HG02852 (cell line): ENCODE measurements at regions not wholly inside any gene's neighbourhood (a gene's known extent, or its start where the extent isn't known, plus 50 kb on each side); places are given as distances from the start of the nearest gene placed in this dataset.
A peak's percentile ranks its signal among the peaks of the same experiment; 100 is the strongest.

Source experiments
- ATAC-seq: cut with Tn5 transposase; IDR thresholded peaks from one replicate; pipeline ENCODE4 v1.9.1; 2021; ENCODE audit warnings: mild to moderate bottlenecking, moderate library complexity; ENCODE audit not compliant: unreplicated experiment

DNA sequence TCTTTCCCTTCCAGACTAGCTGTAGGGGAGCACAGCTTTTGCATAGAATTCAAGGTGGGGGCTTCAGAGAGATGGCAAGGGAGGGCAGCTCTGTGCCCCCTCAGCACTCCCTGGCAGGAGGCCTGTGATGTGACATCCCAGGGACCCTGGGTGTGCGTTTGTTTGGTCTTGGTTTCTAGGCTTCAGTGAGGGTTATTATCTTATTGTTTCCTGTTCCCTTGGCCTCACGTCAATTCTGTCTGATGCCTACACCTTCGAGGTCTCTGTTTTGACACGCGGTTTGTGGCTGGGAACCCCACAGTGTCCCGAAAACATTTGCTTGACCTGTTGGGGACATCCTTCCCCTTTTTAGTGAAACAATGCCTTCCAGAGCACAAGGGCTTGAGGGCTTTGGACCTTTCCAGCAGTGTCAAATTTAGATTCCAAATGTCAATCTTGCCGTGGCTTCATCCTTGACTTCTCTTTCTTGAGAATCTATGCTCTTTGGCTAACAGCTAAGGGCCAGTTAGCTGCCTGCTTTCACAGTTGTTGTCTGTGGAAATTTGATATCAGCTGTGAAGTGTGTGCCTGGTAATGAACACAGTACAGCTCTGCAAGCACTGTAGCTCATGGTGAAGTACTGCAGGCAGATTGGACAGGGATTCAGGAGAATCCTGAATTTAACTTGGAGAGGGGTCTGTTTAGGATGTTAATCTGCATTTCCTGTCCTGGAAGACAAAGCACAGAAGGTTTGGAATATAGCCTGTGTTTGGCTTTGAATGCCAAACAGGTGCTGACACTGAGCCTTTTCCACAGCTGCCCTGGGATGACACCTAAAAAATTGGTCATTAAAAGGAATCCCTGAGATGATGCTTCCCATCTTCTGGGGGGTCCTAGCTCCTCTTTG lies 108.2 kb upstream of the CXCR4 start:
- peak; percentile 72 for ATAC-seq

DNA sequence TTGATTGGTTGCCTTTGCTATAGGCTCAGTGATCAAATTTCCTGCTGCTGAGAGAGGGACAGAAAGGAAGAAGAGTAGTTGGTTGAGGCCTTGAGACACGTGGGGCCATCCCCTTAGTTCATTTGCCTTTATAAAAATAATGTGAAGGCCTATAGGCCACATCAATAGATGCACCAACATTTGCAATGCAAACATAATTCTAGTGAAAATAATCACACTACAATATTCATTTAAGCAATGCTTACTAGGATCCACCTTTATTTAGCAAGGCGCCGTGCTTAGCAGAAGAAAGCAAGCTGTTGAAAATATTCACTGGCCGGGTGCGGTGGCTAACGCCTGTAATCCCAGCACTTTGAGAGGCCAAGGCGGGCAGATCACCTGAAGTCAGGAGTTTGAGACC lies 105.3 kb upstream of the CXCR4 start:
- no peak for ATAC-seq

DNA sequence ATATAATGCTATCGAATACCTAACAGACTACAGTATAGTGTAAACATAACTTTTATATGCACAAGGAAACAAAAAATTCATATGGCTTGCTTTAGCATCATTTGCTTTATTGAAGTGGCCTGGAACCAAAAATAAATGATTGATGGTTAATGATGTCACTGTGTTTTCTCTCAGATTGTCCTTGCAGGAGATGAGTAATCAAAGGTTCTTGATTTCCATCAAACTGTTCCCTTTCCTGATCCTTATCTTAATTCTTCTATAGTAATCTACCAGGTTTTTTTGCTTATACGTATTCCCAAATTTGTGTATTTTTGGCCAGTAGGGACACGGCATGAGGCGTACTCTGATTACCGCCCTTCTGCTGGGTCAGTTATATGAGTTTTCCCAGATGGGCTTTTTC lies 104.9 kb upstream of the CXCR4 start:
- ATAC-seq = no peak

DNA sequence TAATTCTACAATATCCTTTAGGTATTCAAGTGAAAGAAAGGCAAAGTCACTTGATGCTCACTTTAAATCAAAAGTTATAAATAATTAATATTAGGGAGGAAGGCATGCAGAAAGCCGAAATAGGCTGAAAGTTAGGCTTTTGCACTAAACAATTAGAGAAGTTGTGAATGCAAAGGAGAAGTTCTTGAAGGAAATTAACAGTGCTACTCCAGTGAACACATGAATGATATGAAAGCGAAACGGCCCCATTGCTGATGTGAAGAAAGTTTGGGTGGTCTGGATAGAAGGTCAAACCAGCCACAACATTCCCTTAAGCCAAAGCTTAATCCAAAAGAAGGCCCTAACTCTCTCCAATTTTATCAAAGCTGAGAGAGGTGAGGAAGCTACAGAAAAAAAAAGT lies 103.1 kb upstream of the CXCR4 start:
- no peak for ATAC-seq

DNA sequence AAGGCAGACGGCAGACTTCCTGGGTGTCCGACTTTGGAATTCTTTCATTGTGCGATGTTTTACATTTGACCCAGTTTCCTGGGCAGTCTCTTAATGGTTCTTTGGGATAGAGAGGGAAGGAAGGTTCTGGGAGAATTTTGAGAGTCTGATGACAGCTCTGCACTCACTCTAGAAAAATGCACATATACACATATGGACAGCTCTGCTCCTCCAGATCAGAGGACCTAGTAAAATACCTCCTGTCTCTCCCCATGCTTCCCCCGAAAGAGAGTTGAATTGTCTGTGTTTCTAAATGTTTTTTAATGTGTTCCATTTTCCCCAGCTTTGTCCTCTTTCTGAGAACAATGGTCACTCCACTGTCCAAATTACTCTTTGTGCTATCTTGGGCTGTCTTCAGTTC lies 102.0 kb upstream of the CXCR4 start:
- ATAC-seq = no peak

DNA sequence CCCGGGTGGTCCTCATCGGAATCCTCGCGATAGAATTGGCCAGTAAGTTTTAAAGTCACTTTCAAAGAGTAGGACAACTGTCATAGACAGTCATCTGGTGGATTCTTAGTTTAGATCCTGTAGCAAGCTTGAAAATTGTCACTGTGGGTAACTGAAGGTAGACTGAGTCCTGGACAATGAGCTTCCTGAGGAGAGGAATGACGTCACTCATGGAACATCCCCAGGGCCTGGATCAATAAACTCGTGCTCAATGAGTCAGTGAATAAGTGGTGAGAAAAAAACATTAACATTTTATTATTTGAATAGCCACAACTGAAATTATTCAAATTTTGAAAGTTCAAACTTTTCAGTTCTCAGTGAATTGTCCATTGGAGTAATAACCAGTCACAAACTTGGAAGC lies 101.4 kb upstream of the CXCR4 start:
- no peak for ATAC-seq

DNA sequence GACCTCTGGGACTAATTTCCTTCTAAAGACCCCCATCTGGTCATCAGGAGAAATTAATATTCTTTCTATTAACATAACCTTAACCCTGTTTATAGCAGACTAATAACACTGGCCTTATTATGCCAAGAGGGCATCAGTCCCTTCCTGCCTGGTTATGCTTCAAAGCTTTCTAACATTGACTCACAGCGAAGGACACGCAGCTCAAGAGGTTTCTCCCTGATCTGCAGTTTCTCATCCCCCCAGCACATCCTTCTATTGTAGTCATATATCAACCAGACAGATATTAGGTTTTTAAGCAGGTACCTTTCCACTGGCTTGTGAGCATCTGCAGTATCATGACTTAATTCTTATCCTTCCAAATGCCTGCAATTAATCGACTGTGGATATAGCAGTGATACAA lies 100.0 kb upstream of the CXCR4 start:
- ATAC-seq = peak; percentile 43

DNA sequence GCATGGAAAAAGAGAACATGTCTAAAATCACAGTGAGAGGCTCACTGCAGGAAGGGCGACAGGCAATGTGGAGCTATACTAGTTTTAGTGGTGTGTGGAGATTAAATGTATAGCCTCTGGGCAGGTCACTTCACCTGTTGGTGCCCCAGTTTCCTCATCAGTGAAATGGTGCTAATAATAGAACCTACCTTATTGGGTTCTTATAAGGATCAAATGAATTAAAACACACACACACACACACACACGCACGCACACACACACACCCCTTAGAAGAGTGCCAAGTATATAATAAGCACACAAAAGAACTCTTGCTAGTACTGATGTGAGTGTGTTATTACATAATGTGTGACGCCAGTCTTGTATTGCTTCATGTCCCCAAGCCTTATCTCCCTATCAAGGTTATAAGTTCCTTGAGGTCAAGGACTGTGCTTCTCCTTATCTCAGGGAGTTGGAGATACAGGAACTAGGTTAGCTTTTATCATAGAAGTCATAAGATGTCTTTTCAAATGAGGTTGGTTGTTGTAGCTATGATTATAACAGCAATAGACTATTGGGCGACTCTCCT lies 98.0 kb upstream of the CXCR4 start:
- ATAC-seq = no peak

DNA sequence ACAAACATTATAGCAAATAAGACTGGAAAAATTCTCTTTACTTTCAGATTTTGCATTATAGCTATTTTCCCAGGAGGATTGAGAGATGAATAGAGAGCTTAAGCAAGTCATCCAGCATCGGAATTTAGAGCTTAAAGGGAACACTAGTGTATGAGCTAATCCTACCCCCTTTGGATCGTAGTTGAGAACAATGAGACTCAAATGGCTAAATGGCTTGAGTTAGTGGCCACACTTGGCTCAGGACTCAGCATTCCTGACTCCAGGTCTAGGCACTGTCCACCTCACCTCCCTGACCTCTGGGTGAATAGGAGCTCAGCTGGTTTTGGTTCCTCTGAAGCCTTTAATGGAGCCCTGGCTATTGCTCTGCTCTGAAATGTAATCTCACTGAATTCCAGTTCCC lies 97.5 kb upstream of the CXCR4 start:
- ATAC-seq = no peak

DNA sequence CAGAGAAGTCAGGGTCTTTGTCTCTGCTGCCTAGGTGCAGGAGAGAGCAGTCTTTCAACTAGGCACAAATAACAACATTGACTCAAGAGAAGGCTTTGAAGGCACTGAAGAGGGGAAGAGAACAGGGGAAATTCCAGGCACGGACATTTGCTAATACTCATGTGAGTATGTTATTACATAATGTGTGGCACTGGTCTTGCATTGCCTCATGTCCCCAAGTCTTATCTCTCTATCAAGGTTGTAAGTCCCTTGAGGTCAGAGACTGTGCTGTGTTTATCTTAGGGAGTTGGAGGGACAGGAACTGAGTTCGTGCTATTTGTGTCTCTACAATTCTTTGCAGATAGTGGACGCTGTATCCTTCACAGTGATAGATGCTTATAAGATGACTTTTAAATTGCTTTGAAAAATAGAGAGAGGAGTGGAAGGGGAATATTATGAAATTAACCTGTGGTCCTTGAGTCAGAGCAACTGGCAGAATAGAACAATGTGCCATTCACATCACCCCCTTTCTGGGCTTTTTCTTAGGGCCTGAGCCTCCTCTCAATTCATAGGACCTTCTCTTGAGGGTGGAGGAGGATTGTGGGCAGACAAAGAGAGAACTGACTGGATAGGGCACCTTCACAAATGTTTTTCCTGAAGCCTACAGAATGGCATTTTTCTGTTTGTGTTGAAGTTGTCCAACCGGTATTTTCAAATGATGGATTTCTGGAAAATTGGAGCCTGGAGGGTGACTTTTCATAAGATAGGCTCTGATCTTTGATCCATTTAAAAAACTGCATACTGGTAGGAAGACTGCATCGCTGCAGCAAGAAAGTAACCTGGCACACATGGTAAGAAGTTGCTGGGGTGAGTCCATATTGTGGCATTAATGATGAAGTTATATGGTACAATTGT lies 96.6 kb upstream of the CXCR4 start:
- peak; percentile 41 for ATAC-seq

DNA sequence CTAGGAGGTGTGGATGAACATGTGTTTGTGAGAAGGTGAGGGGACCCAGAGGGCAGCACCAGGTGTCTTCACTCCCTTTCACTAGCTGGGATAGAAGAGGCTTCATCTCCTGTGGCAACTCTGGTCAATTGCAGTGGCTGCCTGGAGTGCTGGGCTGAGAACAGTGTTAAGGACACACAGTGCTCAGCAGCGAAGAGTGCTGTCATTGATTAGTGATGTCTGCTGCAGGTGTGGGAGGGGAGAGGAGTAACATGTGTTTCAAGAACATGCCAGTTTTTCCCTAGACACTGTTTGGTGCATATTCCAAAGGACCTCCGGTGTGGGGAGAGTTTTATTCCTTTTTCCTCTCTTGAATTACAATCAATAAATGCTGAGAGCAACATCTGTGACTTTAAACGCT lies 95.9 kb upstream of the CXCR4 start:
- no peak for ATAC-seq

DNA sequence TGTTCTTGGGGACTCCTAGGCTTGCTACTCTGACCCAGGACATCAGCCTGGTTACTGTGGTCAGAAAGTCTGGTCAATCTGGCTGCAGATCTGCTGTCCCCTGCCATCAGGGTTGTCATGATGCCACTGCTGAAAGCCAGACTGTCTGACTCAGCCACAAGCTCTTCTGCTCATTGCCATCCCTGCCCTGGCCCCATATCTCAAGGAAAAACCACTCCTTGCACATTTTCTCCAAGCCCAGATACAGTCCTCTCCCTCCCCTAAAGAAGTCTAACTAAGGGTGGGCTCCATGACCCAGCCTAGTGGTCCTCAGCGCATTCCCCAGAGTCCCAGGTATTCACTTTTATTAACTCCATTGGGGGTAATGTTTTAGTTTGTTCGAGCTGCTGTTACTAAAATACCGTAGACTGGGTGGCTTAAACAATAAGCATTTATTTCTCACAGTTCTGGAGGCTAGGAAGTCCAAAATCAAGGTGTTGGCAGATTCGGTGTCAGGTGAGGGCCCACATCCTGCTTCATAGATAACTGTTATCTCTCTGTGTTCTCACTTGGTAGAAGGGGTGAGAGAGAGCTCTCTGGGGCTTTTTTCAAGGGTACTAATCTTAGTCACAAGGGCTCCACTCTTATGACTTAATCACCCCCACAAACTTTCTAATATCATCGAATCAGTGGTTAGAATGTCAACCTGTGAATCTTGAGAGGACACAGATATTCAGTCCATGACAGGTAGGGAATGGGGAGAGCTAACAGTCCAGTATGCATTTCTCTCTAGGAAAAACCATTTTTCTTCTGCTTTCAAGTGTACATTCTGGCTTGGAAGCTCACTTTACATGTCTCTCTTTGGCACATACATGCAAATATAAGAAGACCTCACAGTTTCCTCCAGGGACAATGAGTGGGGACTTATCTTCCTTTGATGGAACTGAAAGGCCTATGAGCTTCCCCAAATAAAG lies 94.8 kb upstream of the CXCR4 start:
- peak; percentile 73 for ATAC-seq

DNA sequence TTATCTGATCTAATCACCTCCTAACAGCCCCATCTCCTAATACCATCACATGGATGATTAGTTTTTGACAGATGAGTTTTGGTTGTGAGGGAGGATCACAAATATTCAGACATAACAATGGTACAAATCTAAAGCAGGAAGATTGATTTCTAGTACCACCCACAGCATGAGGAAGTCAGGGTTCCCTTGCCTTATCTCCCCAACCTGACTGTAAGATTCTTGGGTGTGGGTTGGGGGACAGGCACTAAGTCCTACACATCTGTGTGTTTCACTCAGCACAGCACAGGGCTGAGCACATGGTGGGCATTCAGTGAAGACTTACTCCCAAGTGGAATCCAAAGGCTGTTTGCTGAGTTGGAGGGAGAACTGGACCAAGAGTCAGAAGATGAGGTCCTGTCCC lies 93.8 kb upstream of the CXCR4 start:
- ATAC-seq = no peak

DNA sequence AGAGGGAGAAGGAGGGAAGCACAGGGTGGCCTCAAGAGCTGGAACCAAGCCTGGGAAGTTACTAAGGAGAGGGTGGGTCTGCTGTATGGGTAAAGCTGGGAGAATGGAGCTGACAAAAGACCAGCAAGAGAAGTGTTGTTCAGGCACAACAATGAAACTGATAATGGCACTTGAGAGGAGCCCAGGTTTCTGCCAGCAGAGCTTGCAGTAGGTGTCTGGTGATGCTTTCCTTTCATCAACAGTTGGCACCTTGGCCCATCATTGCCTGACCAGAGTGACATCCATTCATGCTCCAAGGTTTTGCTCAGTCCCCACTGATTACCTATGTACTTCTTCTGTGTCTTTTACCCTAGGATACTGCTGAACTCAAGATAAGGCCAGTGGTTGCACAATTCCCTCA lies 92.9 kb upstream of the CXCR4 start:
- ATAC-seq = no peak

DNA sequence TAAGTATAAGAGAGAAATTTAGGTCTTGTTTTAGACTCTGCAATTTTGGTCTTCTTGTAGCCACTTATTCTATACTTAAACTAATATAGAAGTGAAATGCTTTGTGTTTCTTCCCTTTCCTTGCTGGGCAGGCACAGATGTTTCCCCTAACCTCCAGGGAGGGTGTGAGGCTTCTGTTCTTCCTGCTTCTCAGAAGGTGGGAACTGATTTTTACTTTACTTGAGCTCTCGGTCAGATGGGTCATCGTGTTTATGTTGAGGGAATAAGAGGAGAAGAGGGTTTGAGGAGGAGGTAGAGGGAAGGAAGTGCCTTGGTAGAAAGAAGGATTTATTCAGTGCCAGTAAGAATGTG lies 92.5 kb upstream of the CXCR4 start:
- ATAC-seq = no peak

DNA sequence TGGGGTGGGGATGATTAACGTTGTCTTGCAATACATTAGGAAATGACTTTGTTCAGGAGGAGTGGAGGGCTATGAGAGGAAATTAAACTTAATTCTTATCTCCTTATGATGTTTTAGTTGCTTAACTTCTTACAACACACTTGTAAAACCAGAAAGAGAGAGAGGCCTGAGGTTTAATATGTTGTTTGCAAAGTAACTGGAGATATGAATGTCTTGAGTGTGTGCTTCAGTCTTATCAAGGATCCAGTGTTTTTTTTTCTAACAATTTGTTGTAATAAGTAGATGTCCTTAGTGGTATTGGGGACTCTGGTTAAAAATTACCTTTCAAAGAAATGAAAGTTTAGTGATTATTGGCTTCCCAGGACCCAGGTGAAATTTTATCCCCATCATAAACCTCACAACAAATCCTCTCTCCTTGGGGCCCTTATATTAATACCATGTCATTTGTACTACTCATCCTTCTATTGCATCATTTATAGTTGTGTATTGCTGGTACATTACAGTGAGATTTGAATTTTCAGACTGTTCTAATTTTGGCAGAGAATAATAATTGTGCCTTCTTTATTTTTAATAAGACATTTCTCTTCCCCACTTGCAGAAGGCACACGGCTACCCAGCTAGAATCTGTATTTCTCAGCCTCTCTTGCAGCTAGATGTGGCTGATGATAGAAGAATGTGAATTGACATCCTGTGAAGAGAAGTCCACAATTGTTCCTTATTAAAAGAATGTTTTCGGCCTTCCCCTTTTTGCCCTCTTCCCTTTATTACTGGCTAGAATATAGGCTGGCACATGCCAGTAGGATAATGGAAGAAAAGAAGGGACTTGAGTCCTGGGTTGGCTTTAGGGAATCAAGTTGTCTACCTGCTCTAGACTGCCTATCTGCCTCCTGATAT lies 91.9 kb upstream of the CXCR4 start:
- no peak for ATAC-seq

DNA sequence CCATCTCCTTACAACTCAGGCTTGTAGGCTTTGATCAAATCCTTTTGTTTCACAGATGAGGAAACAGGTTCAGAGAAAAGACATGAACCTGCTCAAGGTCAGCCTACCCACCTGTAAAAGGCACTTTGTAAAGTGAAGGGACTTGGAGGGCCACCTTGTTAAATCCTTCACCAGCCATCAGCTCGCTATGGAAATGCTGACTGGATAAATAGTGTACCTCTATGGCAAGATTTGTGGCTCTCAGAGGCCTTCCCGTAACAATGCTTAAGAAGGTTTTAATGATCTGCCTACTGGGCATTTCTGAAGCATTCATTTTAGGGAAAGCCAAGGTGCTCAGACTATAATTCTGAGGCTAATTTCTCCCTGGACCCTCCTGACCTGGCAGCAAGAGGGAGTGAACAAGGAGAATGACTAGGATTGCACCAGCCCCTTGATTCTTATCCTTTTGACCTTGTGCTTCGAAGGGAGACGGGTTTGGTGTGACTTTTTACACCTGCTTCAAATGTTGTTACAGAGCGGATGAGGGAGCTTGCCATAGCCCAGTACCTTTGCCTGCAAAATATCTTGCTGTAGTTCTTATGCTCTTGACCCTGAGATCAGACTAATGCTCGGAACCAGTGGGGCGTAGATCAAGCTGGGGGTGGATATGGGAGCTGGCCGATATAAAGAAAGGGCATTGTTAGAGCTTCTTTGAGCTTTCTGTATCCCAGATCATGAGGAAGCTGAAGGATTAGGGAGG lies 90.9 kb upstream of the CXCR4 start:
- no peak for ATAC-seq

DNA sequence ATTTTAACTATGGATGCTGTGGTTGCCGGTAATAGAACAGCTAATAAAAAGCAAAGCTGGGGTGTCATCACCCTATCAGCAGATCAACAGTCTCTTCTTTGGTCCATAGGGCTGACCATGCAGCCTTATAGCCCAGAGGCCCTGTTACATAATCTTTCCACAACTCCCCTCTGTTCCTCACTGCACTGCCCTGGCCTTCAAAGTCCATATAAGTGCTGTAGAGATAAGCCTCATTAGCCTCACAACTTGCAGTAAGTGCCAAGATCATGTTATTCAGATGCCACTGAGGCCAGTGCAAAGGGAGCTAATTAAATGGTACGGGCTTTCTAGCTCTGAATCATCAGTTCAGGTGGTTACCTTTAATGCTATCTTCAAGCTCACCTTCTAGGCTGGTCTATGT lies 89.7 kb upstream of the CXCR4 start:
- ATAC-seq = peak; percentile 1

DNA sequence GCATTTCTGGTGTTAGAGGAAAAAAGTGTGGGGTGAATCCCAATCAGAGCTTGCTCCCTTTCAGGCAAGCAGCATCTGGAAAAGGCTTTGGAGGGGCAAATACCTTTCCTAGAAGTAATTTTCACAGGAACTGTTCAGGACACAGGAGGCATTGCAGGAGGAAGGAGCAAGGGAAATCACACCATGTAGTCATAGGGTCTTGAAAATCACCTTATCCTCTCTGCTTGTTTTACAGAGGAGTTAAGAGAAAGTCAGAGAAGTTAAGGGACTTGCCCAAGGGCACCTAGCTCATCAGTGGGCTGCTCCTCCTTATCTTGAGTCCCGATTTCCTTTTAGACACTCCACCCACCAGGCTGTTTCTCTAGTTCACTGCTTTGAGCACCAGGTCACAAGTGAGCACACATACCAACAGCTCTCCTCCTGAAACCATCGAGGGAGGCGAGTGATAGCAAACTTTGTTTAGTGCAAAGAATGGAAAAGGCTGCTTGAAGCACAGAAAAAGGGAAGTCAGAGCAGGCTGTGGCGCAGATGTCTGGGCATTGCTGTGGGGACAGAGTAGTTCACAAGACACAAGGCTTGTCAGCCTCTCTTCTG lies 89.2 kb upstream of the CXCR4 start:
- ATAC-seq = peak; percentile 65
